Breast epithelium (tissue), 4 donors: ENCODE measurements at regions not wholly inside any gene's neighbourhood (a gene's known extent, or its start where the extent isn't known, plus 50 kb on each side); places are given as distances from the start of the nearest gene placed in this dataset.

ENCODE experiments used
- DNase-seq, 2 donors: peaks; one replicate each; pipeline ENCODE4 v3.0.0-alpha.2; 2019; ENCODE audit warnings: low spot score in 2 of 2
- H3K27ac ChIP-seq, 2 donors: fragments of 200-600 bp; sonication (generic) in 1 of 2; one replicate each; pipeline ENCODE4 v1.5.1; 2016 to 2019; ENCODE audit warnings: mild to moderate bottlenecking in 1 of 2
- H3K27me3 ChIP-seq, 2 donors: fragments of 200-600 bp; sonication (generic) in 1 of 2; one replicate each; pipeline versions ENCODE4 v1.5.1 to v1.6.0; 2017 to 2019; ENCODE audit warnings: control low read depth in 1 of 2, mild to moderate bottlenecking in 1 of 2
- H3K36me3 ChIP-seq: fragments of 200-600 bp; one replicate; pipeline ENCODE4 v1.5.1; 2019
- H3K4me1 ChIP-seq, 2 donors: fragments of 200-600 bp; sonication (generic); one replicate each; pipeline ENCODE4 v1.5.1; 2016 to 2019; ENCODE audit warnings: control low read depth in 1 of 2
- H3K4me3 ChIP-seq, 3 donors: fragments of 200-600 bp; sonication (generic); 1 replicate in 2 of 3; 2 replicates in 1 of 3; pipeline ENCODE4 v1.5.1; 2016 to 2019; ENCODE audit warnings: mild to moderate bottlenecking in 3 of 3, moderate library complexity in 2 of 3
- H3K9me3 ChIP-seq, 2 donors: fragments of 200-600 bp; sonication (generic) in 1 of 2; one replicate each; pipeline ENCODE4 v1.5.1; 2016 to 2019; ENCODE audit warnings: control low read depth in 1 of 2
- CTCF ChIP-seq, 3 donors: fragments of 450-650 bp; IDR thresholded peaks; one replicate each; pipeline ENCODE4 v1.5.1; 2016 to 2017; ENCODE audit warnings: antibody characterized with exemption in 3 of 3, mild to moderate bottlenecking in 3 of 3, moderate library complexity in 3 of 3
- POLR2A ChIP-seq: fragments of 450-650 bp; IDR thresholded peaks from one replicate; pipeline ENCODE4 v1.6.1; 2016; ENCODE audit warnings: antibody characterized with exemption, mild to moderate bottlenecking, moderate library complexity
- POLR2AphosphoS5 ChIP-seq, 3 donors: sonication (generic); formaldehyde crosslinking; IDR thresholded peaks; one replicate each; pipeline ENCODE4 v1.6.1; 2017; ENCODE audit warnings: antibody characterized with exemption in 3 of 3
- intact Hi-C: fragments of 100-400 bp; cut with DNase I; formaldehyde crosslinking; loops from one replicate; pipeline ENCODE4 v1.15.1; 2023; ENCODE audit warnings: low total_unique reads

DNA sequence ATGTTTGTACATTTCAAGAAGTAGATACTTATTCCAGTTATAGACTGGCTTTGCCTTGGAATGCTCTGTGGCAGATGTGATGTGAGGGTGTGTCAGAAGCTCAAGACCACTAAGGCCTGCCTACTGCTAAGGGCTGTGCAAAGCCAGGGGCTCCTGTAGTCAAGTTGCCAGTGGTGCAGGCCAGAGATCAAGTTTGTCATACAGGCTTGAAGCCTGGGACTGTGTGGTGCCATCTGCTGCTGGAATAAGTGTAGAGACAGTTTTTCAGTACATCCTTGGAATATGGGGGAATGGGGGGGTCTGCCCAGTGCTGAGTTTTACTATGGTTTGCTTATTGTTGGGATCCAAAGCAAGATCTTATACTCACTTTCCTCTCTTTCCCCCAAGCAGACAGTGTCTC lies 649.9 kb upstream of the FOXG1 start:
- H3K4me3 ChIP-seq: no peak overlapping the region
- intact Hi-C loops: no loop called here
- no peaks in the 10 kb centered on the region for H3K27me3 ChIP-seq
- no peak for DNase-seq
- H3K36me3 ChIP-seq: no peaks in the 10 kb centered on the region
- no peaks in the 10 kb centered on the region for H3K9me3 ChIP-seq
- no peaks in the 10 kb centered on the region for H3K4me1 ChIP-seq
- H3K27ac ChIP-seq: no peak overlapping the region
- TF ChIP-seq POLR2A: no peak
- no peak for TF ChIP-seq CTCF (IDR thresholded peaks at IDR 0.05)
- no peak for TF ChIP-seq POLR2AphosphoS5 (IDR thresholded peaks at IDR 0.05)

DNA sequence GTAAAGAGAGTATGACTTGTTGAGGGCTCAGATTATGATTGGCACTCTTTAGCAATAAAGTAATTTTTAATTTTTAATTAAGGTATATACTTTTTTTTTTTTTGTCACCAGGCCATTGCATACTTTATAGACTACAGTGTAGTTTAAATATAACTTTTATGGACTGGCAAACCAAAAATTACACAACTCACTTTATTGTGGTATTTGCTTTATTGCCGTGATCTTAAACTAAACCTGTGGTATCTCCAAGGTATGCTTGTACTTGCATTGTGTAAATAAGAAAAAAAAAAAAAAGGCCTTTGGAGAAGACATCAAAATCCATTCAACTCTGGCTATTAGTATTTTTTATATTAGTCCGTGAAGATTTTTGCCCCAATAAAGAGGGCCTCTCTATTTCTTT lies 646.7 kb upstream of the FOXG1 start:
- no peak for TF ChIP-seq POLR2A
- TF ChIP-seq POLR2AphosphoS5 (IDR thresholded peaks at IDR 0.05): no peak
- no peak for TF ChIP-seq CTCF (IDR thresholded peaks at IDR 0.05)
- Histone ChIP-seq H3K27ac (no peak overlapping the region), H3K4me1 (no peaks in the 10 kb centered on the region), H3K4me3 (no peak overlapping the region), H3K9me3 (no peaks in the 10 kb centered on the region), H3K27me3 (no peaks in the 10 kb centered on the region), H3K36me3 (no peaks in the 10 kb centered on the region)
- intact Hi-C loops: no loop called here
- no peak for DNase-seq

- DNase-seq: no peak
- Histone ChIP-seq H3K4me3 (no peak overlapping the region), H3K27ac (no peak overlapping the region), H3K4me1 (no peaks in the 10 kb centered on the region), H3K27me3 (no peaks in the 10 kb centered on the region), H3K9me3 (no peaks in the 10 kb centered on the region), H3K36me3 (no peaks in the 10 kb centered on the region)
- TF ChIP-seq POLR2A: no peak
- no peak for TF ChIP-seq CTCF (IDR thresholded peaks at IDR 0.05)
- TF ChIP-seq POLR2AphosphoS5 (IDR thresholded peaks at IDR 0.05): no peak
- intact Hi-C loops: no loop called here
These were observed 646.2 kb upstream of the FOXG1 start for GRCh38 chr14:28120391-28120790.

DNA sequence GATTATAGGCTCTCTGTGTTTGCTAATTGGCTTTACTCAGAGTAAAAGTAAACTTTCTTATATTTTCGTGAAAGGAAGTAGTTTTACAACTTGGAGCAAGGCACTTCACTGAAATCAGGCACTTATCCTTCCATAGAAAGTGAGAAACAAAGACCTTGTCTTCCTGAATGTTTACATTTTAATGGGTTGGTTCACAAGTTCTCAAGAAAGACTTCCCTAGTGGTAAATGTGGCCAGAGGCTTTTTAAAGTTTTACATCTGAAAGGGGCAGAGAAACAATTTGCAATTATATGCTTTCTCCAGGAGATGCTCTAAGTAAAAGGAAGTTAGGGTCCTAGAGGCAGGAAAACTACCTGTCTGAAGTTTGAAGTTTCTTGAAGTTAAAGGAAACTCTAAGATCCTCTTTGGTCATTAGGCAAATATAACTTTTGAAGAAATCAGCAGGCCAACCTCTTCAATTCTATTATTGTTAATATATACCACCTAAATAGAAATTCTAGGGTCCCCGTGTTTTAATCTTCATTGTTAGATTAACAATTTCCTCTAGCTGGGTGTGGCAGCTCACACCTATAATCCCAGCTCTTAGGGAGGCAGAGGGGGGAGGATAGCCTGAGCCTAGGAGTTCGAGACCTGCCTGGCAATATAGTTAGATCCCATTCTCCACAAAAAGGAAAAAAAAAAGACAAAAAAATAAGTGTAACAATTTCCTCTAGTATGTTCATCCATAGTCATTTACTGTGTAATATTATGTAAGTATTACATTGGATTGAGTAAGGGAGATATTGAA lies 644.9 kb upstream of the FOXG1 start:
- intact Hi-C loops: no loop called here
- Histone ChIP-seq H3K27ac (no peak overlapping the region), H3K36me3 (no peaks in the 10 kb centered on the region), H3K27me3 (no peaks in the 10 kb centered on the region), H3K4me3 (no peak overlapping the region), H3K9me3 (no peaks in the 10 kb centered on the region), H3K4me1 (no peaks in the 10 kb centered on the region)
- no peak for TF ChIP-seq POLR2A
- no peak for TF ChIP-seq POLR2AphosphoS5 (IDR thresholded peaks at IDR 0.05)
- no peak for TF ChIP-seq CTCF (IDR thresholded peaks at IDR 0.05)
- no peak for DNase-seq

DNA sequence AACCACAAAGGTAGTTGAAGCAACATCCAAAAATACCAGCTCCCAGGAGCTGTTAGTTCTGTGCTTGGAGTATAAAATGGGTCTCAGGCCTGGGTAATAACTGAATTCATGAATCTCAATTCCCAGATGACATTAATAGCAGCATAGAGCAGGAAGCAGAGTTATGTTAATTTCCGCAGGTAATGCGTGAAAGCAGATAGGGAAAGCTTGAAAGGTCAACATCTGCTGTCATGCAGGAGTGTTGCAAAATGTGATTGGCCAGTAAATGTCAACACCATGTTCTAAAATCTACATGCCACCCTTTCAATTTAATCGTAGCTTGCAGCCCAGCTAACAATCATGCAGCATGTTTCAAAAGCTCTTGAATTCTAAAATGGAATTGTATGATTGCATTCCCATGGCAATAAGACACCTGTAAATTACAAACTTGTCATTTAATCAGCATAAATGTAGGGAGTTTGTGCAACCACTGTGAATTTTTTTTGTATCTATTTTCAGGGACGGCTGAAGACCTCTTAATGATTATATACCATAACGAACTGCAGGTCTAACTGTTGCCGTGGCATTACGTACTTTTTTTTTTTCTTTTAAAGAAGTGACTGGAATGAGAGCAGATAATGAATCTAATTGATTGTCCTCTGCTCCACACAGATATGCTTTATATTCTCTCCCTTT lies 635.8 kb upstream of the FOXG1 start:
- intact Hi-C loops: no loop called here
- no peak for TF ChIP-seq CTCF (IDR thresholded peaks at IDR 0.05)
- no peak for TF ChIP-seq POLR2AphosphoS5 (IDR thresholded peaks at IDR 0.05)
- no peak for TF ChIP-seq POLR2A
- H3K4me3 ChIP-seq: no peak overlapping the region
- H3K4me1 ChIP-seq: no peaks in the 10 kb centered on the region
- DNase-seq: no peak
- H3K9me3 ChIP-seq: no peaks in the 10 kb centered on the region
- no peaks in the 10 kb centered on the region for H3K36me3 ChIP-seq
- H3K27me3 ChIP-seq: no peaks in the 10 kb centered on the region
- H3K27ac ChIP-seq: no peak overlapping the region
